ENCODE measurements at regions not wholly inside any gene's neighbourhood (a gene's known extent, or its start where the extent isn't known, plus 50 kb on each side); places are given as distances from the start of the nearest gene placed in this dataset.

DNA sequence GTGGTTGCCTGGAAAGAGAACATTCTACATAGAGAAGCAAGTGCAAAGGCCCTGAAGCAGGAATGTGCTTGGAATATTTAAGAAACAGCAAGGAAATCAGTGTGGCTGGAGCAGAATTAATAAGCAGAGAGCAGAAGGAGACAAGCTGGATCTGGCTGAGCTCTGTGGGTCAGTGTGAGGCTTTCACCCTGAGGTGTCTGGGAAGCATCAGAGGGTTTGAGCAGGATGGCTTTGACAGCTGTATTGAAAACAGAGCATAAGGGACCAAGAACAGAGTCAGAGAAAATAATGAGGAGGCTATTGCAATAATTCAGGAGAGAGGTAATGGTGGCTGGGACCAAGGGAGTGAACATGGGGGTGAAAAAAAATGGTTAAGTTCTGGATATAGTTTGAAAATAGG lies 199.6 kb downstream of the NXPE2 start:
- TF ChIP-seq CTCF (IDR thresholded peaks at IDR 0.05; ENCODE audit: low read depth, low read length, missing input control), result no peak
- TF ChIP-seq SP1 (IDR thresholded peaks at IDR 0.05), result no peak
- TF ChIP-seq EGR1 (IDR thresholded peaks at IDR 0.05; ENCODE audit: low read depth in 2 of 2), result no peak
